BLaER1 treated with 17β-estradiol and CSF1 and Interleukin-3, amounts not matched to agents 10 nM and 100 nM (cell line): ENCODE measurements at regions not wholly inside any gene's neighbourhood (a gene's known extent, or its start where the extent isn't known, plus 50 kb on each side); places are given as distances from the start of the nearest gene placed in this dataset.

Experiments used
- H3K27ac ChIP-seq, 11 experiments: shearing (Covaris generic); formaldehyde crosslinking; 2 replicates each; pipeline ENCODE4 v1.8.1; 2022
- H3K27me3 ChIP-seq, 11 experiments: shearing (Covaris generic); formaldehyde crosslinking; 2 replicates each; pipeline ENCODE4 v1.8.1; 2022
- H3K36me3 ChIP-seq, 11 experiments: shearing (Covaris generic); formaldehyde crosslinking; 2 replicates each; pipeline ENCODE4 v1.8.1; 2022
- H3K4me1 ChIP-seq, 10 experiments: shearing (Covaris generic); formaldehyde crosslinking; 2 replicates each; pipeline ENCODE4 v1.8.1; 2022
- H3K4me2 ChIP-seq, 11 experiments: shearing (Covaris generic); formaldehyde crosslinking; 2 replicates each; pipeline ENCODE4 v1.8.1; 2022
- H3K4me3 ChIP-seq, 10 experiments: shearing (Covaris generic); formaldehyde crosslinking; 2 replicates each; pipeline ENCODE4 v1.8.1; 2022
- H3K9ac ChIP-seq, 11 experiments: shearing (Covaris generic); formaldehyde crosslinking; 2 replicates each; pipeline ENCODE4 v1.8.1; 2022
- H3K9me3 ChIP-seq, 11 experiments: shearing (Covaris generic); formaldehyde crosslinking; replicated peaks in 1 of 11; 2 replicates each; pipeline ENCODE4 v1.8.1; 2022
- H4K20me1 ChIP-seq, 11 experiments: shearing (Covaris generic); formaldehyde crosslinking; 2 replicates each; pipeline ENCODE4 v1.8.1; 2022
- Cebpa-rat ChIP-seq, 11 experiments: shearing (Covaris generic); IDR thresholded peaks; 2 replicates each; pipeline ENCODE4 v1.8.1; 2022

DNA sequence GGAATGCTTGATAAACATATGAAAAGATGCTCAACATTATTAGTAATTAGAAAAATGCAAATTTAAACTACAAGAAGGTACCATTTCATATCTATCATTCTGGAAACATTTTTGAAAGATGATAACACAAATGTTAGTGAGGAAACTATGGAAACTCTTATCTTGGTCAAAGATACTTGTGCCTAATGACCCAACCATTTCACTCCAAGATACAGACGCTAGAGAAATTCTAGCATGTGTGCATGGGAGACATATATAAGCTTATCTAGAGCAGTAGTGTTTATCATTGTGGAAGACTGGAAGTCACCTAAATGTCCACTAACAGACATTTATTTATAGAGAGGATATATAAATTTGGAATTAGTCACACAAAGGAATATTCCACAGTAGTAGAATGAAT is 143.1 kb upstream of the HMGA2 start:
- no peak overlapping the region for H3K4me3 ChIP-seq
- H3K27ac ChIP-seq = no peak overlapping the region
- no peak overlapping the region for H3K4me2 ChIP-seq
- no peaks in the 10 kb centered on the region for H3K36me3 ChIP-seq
- H3K9ac ChIP-seq = no peak overlapping the region
- peaks cover 0 to 2% (median 0%) of the 10 kb centered on the region in 10 experiments; a peak in 5 of 20 replicates for H3K4me1 ChIP-seq
- no peaks in the 10 kb centered on the region for H3K27me3 ChIP-seq
- no peak for TF ChIP-seq Cebpa-rat (IDR thresholded peaks at IDR 0.05)
- peaks cover 10 to 20% (median 15%) of the 10 kb centered on the region in 11 experiments; a peak in 19 of 22 replicates for H3K9me3 ChIP-seq
- H4K20me1 ChIP-seq = no peaks in the 10 kb centered on the region

DNA sequence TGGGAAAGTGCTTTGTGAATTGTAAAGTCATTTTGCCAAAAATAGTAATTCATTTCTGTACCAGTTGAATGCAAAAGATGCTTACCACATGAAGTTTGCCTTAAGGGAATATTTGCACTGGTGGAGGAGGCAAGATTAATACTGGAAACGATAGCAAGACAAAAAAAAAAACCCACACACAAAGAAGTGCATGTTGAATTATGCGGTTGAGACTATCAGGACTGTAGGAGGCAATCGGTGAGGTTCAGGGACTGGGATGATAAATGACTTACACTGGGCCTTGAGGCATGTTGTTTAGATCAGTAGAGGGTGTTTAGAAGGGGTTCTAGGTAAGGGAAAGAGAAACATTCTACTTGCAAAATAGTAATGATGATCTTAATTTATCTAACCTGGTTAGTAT is 142.2 kb upstream of the HMGA2 start:
- Histone ChIP-seq H3K27ac (no peak overlapping the region), H3K4me2 (no peak overlapping the region), H3K9me3 (peaks cover 10 to 20% (median 15%) of the 10 kb centered on the region in 11 experiments; a peak in 19 of 22 replicates), H3K4me1 (no peaks in the 10 kb centered on the region; a peak in 2 of 20 replicates), H4K20me1 (no peaks in the 10 kb centered on the region), H3K36me3 (no peaks in the 10 kb centered on the region), H3K4me3 (no peak overlapping the region), H3K9ac (no peak overlapping the region), H3K27me3 (no peaks in the 10 kb centered on the region)
- TF ChIP-seq Cebpa-rat (IDR thresholded peaks at IDR 0.05) = no peak

- Histone ChIP-seq H3K27ac (no peak overlapping the region), H3K9me3 (no peaks in the 10 kb centered on the region; a peak in 1 of 22 replicates), H3K9ac (no peak overlapping the region), H3K27me3 (no peaks in the 10 kb centered on the region), H3K4me1 (no peaks in the 10 kb centered on the region), H3K4me2 (no peak overlapping the region), H3K4me3 (no peak overlapping the region), H4K20me1 (no peaks in the 10 kb centered on the region), H3K36me3 (no peaks in the 10 kb centered on the region)
- no peak for TF ChIP-seq Cebpa-rat (IDR thresholded peaks at IDR 0.05)
These were observed 139.4 kb upstream of the HMGA2 start for GRCh38 chr12:65684906-65685305.

DNA sequence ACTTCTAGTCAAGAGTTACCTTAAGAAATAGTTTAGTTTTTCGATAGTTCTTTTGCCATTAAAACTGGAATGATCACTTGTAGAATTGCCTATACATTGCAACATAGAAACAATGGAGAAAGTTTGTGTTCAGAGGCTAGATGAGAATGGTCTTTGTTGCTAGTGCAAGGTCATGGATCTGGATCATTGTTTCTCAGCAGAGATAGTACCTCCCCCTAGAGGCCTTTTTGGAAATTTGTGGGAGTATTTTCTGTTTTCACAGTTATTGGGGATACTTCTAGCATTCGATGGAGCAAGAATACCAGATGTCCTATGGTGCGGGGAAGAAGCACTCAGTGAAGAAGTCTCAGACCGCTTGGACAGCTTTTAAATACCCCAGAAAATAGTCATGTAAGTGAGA is 138.8 kb upstream of the HMGA2 start:
- no peak overlapping the region for H3K4me2 ChIP-seq
- H3K27ac ChIP-seq = no peak overlapping the region
- no peaks in the 10 kb centered on the region for H4K20me1 ChIP-seq
- H3K9me3 ChIP-seq = no peaks in the 10 kb centered on the region; a peak in 1 of 22 replicates
- H3K4me3 ChIP-seq = no peak overlapping the region
- no peaks in the 10 kb centered on the region for H3K4me1 ChIP-seq
- H3K27me3 ChIP-seq = no peaks in the 10 kb centered on the region
- H3K9ac ChIP-seq = no peak overlapping the region
- H3K36me3 ChIP-seq = no peaks in the 10 kb centered on the region
- no peak for TF ChIP-seq Cebpa-rat (IDR thresholded peaks at IDR 0.05)

GRCh38 chr12:65689508-65689907 is 134.8 kb upstream of the HMGA2 start:
- H3K4me3 ChIP-seq = no peak overlapping the region
- no peaks in the 10 kb centered on the region for H3K36me3 ChIP-seq
- peaks cover 0 to 14% (median 0%) of the 10 kb centered on the region in 10 experiments; a peak in 6 of 20 replicates for H3K4me1 ChIP-seq
- H3K4me2 ChIP-seq = no peak overlapping the region
- no peaks in the 10 kb centered on the region for H3K27me3 ChIP-seq
- TF ChIP-seq Cebpa-rat (IDR thresholded peaks at IDR 0.05) = no peak
- H4K20me1 ChIP-seq = no peaks in the 10 kb centered on the region
- no peak overlapping the region for H3K27ac ChIP-seq
- peaks cover 0 to 6% (median 0%) of the 10 kb centered on the region in 11 experiments; a peak in 2 of 22 replicates for H3K9me3 ChIP-seq
- H3K9ac ChIP-seq = no peak overlapping the region

GRCh38 chr12:65690477-65690876 is 133.8 kb upstream of the HMGA2 start:
- Histone ChIP-seq H3K4me3 (no peak overlapping the region), H3K4me2 (no peak overlapping the region), H3K27me3 (no peaks in the 10 kb centered on the region), H3K27ac (no peak overlapping the region), H4K20me1 (no peaks in the 10 kb centered on the region), H3K9ac (no peak overlapping the region), H3K36me3 (no peaks in the 10 kb centered on the region), H3K9me3 (peaks cover 0 to 6% (median 0%) of the 10 kb centered on the region in 11 experiments; a peak in 2 of 22 replicates), H3K4me1 (peaks cover 0 to 24% (median 0%) of the 10 kb centered on the region in 10 experiments; a peak in 8 of 20 replicates)
- no peak for TF ChIP-seq Cebpa-rat (IDR thresholded peaks at IDR 0.05)

- H3K9ac ChIP-seq = no peak overlapping the region
- peak overlapping the region in 3 of 11 experiments; percentile 29 to 76 (median 73); a peak in 4 of 22 replicates for H3K4me2 ChIP-seq
- no peak overlapping the region for H3K27ac ChIP-seq
- peaks cover 0 to 40% (median 0%) of the 10 kb centered on the region in 10 experiments; a peak in 8 of 20 replicates for H3K4me1 ChIP-seq
- peaks cover 0 to 6% (median 0%) of the 10 kb centered on the region in 11 experiments; a peak in 1 of 22 replicates for H3K9me3 ChIP-seq
- TF ChIP-seq Cebpa-rat (IDR thresholded peaks at IDR 0.05) = no peak
- H3K27me3 ChIP-seq = no peaks in the 10 kb centered on the region
- H3K4me3 ChIP-seq = no peak overlapping the region
- no peaks in the 10 kb centered on the region for H3K36me3 ChIP-seq
- no peaks in the 10 kb centered on the region for H4K20me1 ChIP-seq
These were observed 130.2 kb upstream of the HMGA2 start for GRCh38 chr12:65694130-65694529.

DNA sequence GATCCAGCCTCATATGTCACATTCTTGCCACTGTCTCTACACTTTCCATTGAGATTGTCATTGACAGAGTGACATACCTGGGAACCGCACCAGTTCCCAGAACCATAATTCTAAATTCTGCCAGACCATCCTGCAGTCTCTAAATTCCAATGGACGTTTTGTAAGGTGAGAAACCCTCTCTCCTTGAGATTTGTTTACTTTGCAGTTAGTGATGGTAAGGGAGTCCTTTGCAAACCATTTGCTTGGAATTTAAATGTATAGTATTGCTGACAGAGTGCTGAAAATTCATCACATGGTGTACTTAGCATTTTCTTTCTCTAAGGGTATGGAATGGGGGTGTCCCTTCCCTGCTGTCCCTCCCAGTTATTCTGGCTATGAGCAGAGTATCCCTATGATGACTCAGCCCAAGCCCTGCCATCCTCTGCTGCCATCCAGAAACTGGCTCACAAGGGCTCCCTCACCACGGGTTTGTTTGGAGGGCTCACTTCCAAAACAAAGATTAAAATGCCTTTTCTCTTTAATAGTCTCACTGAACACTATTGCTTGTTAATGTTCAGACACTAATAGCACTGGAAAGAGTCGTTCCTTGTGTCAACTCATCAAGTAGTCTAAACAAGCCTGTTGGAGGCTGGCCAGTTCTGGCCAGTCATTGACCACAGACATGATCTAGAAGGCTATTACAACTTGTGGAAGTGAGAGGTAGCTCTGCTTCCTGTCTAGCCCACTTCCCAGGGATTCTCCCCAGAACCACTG is 129.0 kb upstream of the HMGA2 start:
- TF ChIP-seq Cebpa-rat (IDR thresholded peaks at IDR 0.05) = no peak
- Histone ChIP-seq H3K27me3 (no peaks in the 10 kb centered on the region), H4K20me1 (no peaks in the 10 kb centered on the region), H3K4me3 (no peak overlapping the region), H3K27ac (peak overlapping the region in 2 of 11 experiments; percentile 24 to 32; a peak in 2 of 22 replicates), H3K9me3 (peaks cover 0 to 6% (median 0%) of the 10 kb centered on the region in 11 experiments; a peak in 1 of 22 replicates), H3K9ac (no peak overlapping the region), H3K4me2 (peak overlapping the region in 4 of 11 experiments; percentile 7 to 76 (median 66); a peak in 6 of 22 replicates), H3K36me3 (no peaks in the 10 kb centered on the region), H3K4me1 (peaks cover 0 to 40% (median 0%) of the 10 kb centered on the region in 10 experiments; a peak in 8 of 20 replicates)

DNA sequence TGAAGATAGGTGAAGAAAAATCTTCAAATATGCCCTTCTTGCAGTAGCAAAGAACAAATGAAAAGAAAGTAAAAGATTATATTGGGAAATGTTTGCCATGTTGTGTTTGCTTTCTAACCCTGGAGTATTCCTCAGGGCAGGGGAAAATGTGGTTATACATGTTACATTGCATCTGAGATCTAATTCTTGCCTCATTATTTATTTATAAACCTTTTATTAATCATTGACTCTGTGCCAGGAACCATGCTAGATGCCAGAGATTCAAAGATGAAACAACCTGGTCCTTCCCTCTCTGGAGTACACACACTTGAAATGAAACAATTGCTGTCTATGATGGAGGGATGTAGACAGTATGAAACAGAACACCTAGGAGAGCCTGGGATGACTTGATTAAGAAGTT is 128.1 kb upstream of the HMGA2 start:
- Histone ChIP-seq H3K27ac (peak overlapping the region in 1 of 11 experiments; percentile 32; a peak in 1 of 22 replicates), H3K9ac (no peak overlapping the region), H3K36me3 (no peaks in the 10 kb centered on the region), H3K4me1 (peaks cover 0 to 40% (median 0%) of the 10 kb centered on the region in 10 experiments; a peak in 8 of 20 replicates), H3K27me3 (no peaks in the 10 kb centered on the region), H3K9me3 (peaks cover 0 to 6% (median 0%) of the 10 kb centered on the region in 11 experiments; a peak in 1 of 22 replicates), H3K4me3 (no peak overlapping the region), H3K4me2 (peak overlapping the region in 3 of 11 experiments; percentile 58 to 76 (median 73); a peak in 5 of 22 replicates), H4K20me1 (no peaks in the 10 kb centered on the region)
- no peak for TF ChIP-seq Cebpa-rat (IDR thresholded peaks at IDR 0.05)
